Non-pigmented ciliary epithelial cell (primary cell): ENCODE measurements at regions not wholly inside any gene's neighbourhood (a gene's known extent, or its start where the extent isn't known, plus 50 kb on each side); places are given as distances from the start of the nearest gene placed in this dataset.
A peak's percentile ranks its signal among the peaks of the same experiment; 100 is the strongest.
"Not testable (repeated sequence)": the region's sequence is repeated elsewhere in the genome, so short reads cannot be mapped to it uniquely, and the experiment has no call there.

Source experiments
- DNase-seq: peaks from one replicate; pipeline ENCODE4 v3.0.0-alpha.2; 2010; ENCODE audit warnings: low read depth

DNA sequence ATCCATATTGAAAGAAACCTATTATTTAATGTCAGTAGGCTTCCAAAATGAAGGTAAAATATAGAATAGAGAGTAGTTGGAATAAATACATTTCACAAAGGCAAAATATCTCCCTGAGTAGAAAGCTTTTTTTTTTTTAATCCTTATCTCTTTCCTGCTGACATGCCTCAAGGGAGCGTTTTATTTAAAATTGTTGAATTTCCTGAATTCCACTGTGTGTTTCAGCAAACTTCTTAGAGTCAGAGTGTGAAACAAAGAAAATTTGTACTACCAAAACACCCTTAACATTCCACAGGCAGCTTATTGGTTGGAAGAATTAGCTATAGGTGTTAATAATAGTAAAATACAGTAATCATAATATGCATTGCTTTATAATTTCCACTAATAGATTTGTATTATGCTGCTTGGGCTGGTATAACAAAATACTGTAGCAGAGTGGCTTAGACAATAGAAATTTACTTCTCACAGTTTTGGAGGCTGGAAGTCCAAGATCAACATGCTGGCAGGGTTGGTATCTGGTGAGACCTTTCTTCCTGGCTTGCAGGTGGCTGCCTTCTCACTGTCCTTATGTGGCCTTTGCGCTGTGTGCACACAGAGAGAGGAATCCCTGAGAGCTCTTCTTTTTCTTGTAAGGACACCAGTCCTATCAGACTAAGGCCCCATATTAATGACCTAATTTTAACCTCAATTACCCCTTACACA, 468.4 kb upstream of the C1orf87 start:
- no peak for DNase-seq

DNA sequence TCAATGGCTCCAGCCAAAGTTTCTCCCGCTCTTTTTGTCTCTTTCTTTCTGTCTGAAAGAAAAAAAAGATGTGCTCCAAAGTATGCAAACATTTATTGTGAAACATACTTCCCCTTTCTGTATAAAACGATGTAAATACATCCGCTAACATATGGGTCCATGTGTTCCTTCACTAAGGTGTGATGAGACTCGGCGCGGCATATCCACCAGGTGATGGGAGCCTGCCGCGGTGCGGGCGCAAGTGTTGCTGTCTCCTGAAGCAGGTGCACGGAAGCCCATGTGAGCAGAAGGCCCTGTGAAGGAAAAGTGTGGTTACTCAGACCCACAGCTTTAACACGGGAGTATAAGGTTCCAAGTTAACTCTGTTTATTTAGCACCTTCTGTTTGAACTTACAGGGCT, 466.6 kb upstream of the C1orf87 start:
- no peak for DNase-seq

DNA sequence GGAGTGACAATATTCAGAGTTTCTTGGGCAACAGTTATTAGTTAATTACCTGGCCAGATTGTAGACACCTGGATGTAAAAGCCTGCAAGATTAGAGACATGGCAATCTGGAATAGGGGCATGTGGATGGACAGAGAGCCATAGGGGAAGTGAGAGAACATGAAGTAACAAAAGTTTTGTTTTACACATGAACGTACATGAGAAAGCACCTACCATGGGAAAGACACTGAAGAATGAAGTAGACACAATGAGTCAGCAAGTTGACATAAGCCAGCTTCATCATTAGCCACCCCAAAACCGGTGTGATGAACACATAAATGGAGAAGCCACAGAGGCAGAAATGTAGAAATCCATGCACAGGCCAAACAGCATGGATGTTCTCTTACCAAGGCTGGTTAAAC, 462.1 kb upstream of the C1orf87 start:
- no peak for DNase-seq

DNA sequence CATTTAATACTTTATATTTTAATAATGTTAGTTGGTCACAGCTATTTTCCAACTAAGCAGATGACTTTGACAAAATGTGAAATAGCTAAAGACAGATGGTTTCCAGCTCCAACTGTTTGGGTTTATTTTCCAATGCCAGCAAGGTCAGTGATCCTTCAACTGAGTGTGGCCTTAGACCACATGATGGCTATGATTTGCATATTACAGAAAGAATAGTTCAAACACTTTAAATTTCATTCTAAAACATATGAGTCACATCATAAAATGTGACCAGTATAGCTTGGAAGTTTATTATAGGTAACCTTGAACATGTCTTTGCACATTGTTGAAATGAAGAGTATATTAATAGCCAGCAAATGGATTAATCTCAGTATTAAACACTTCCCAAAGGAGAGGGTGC, 454.0 kb upstream of the C1orf87 start:
- DNase-seq, result no peak

DNA sequence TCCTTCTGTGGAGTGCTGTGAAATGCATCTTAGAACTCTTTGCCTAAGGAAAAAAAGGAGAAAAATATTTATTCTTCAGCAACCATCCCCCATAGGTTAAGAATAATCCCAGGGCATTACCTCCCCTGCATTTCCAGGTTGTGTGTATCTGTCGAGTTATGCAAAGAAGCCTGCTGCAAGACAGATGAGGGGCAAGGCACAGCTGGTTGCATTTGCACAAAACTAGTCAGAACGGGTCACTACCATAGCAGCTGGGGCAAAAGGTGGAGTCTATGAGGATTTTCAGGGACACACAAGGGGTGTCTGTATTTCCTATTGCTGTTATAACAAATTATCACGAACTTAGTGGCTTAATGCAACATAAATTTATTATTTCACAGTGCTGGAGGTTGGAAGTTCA, 443.4 kb upstream of the C1orf87 start:
- DNase-seq, result no peak

DNA sequence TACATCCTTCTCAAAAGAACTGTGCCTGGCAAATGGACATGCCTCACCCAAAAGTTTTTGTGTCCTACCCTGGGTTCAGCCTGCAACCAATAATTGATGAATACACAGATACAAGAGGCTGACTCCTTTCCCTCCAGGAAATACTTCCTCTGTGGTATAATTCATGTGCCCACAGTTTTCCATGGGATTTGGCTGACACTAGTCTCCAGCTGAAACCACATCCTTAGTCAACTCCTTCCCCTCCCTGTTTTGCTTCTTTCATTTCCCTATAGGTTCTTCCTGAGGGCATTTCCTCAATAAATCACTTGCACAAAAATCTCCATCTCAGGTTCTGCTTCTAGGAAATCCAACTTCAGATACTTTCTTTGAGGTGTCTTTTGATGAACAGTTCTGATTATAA, 436.6 kb upstream of the C1orf87 start:
- no peak for DNase-seq

DNA sequence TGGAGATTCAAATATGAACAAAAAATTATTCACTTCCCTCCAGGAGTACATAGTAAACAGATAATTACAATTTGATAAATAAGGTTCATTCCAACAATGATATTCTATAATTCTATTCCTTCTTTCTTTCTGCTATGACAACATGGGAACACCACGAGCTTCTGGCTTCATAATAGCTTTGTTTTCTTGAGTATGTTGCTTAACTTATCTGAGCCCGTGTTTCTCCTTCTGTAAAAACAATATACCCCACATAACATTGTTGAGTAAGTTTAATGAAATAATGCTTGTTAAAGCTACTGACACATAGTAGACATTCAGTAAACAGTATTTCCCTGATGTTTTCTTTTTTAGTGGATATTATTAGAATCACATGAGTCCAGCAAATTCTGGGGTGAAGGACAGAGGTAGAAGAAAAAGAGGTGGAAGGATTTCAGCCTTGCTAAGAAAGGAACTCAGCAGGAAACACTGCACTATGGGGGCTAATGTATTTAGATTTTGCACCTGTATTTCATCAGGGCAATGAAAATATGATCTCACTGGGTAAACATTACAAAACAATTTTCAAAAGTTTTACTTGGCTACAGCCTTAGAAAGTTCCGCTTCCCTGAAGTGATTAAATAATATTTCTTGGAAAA, 430.8 kb upstream of the C1orf87 start:
- no peak for DNase-seq

DNA sequence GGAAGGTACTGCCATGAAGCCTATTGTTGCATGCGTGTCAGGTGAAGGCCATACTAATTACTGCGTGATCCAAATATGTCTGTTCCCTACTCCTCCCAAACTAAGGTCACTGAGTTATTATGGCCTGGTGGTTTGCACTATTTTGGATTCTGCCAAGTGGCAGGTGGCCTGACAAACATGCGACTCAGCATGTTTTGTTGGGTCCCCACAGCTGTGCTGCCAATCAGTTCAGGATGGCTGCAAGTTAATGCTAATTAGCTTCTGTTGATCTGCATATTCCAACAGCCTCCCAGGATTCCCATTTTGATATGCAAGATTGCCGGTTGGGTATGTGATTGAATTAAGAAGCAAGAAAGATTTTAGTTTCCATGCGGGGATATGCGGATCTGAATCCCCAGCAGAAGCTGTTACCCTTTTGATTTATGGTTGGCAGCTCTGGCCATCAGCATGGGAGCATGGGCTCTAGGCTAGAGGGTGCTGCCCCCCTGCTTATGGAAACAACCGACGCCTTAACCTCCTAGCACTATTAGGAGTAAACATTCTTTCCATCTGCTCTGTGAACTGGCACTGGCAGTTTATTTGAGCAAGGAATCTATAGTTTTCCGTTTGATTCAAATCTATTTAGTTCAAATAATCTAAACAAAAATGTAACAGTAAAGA, 429.8 kb upstream of the C1orf87 start:
- no peak for DNase-seq

DNA sequence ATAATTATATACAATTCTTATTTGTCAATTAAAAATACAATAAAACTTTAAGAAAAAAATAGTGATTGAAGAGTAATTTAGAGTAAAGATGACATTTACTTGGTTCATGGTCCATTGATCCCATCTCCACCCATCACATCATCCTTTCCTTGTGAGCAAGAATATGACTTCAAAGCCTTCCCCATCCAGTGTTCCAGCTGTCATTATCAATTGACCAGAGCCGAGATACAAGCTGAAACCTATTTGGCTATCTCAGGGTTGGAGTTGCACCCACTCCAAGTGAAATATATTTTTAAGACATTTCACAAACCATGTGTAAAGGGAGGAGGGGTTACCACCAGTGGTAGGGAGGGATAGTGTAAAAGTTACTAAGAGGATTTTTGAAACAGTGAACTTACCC, 428.9 kb upstream of the C1orf87 start:
- DNase-seq, result no peak

DNA sequence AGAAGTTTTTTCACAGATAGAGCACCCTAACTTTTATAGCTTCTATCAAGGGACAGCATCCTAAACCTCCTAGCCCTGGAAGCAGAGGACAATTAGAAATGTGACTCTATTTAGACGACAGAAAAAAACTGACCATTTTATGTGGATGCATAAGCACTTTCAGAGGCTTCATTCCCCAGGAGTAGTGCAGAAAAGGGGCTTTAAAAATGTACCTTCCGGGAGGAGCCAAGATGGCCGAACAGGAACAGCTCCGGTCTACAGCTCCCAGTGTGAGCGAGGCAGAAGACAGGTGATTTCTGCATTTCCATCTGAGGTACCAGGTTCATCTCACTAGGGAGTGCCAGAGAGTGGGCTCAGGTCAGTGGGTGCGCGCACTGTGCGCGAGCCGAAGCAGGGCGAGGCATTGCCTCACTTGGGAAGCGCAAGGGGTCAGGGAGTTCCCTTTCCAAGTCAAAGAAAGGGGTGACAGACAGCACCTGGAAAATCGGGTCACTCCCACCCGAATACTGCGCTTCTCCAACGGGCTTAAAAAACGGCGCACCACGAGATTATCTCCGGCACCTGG, 416.4 kb upstream of the C1orf87 start:
- DNase-seq, result not testable (repeated sequence)

DNA sequence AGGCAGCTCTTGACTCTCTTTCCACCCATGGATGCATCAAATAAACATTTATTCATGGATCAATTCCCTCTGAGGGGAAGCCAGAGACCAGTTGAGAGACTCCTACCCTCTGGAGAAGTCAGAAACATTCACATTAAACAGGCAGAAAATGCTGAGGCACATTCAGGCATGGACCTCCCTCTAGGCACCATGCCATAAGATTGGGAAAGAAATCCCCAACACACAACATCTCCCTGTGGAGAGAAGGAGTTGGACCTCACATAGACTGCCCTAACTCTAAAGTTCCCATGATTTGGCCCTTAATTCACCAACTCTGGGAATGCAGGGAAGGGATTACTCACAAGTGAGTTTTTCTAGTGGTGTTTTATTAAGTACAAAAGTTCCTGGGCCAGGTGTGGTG, 415.3 kb upstream of the C1orf87 start:
- DNase-seq, result no peak

DNA sequence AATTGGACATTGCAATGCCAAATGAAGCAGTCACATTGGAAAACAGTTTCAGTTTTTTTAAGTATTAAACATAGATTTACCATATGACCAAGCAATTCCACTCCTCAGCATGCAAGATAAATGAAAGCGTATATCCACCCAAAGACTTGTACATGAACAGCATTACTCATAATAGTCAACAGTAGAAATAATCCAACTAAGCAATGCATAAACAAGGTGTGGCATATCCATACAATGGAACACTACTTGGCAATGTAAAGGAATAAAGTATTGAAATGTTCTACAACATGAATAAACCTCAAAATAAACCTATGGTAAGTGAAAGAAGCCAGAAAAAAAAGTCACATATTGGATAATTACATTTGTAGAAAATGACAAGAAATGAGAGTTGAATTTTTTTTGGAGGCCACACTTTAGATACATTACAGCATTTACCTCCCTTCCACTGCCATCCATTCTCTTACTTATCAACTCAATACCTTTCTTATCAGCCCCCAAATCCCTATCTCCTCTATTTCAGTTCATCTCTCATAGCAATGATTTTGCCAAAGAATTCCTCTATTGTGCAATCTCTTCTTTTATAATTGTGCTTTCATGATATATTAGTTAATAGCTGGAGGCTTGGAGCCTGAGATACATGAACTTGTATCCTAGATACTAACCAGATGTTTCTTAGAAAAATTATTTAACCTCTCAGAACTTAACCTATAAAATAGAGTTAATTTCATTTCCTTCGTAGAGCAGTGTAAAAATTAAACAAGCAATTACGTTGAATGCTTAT, 414.2 kb upstream of the C1orf87 start:
- DNase-seq, result no peak

DNA sequence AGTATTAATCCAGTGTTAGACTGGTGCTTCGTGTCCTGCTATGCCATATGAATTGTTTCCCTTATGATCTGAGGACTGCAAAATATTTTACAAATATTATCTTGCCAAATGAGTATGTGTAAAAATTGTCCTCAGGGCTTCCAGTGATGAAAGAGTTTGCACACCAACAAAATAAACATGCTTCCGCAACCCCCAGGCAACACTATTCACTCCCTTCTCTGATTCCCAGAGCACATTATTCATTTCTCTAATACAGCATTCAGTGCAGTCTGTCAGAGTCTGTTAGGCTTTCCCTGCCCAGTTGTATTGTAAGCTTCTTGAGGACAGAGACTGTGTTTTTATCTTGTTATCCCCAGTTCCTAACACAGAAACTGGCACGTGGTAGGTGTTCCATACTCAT, 409.9 kb upstream of the C1orf87 start:
- no peak for DNase-seq

DNA sequence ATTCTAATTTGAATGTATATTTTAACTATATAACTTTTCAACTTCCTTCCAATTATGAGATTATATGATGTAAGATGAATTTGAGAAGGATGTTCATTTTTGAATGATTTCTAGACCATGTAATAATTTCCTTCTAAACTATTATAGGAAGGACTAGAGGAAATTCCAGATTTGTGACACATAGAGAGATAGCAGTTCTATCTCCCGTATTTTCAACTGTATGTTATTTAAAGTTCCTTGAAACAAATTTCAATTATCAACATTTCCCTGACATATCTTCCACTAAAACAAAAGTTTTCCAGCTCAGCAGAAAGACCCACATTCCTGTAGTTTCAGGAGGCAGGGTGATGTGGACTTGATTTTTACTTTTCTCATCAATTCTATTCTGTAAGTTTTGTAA, 396.7 kb upstream of the C1orf87 start:
- peak; percentile 10 for DNase-seq

DNA sequence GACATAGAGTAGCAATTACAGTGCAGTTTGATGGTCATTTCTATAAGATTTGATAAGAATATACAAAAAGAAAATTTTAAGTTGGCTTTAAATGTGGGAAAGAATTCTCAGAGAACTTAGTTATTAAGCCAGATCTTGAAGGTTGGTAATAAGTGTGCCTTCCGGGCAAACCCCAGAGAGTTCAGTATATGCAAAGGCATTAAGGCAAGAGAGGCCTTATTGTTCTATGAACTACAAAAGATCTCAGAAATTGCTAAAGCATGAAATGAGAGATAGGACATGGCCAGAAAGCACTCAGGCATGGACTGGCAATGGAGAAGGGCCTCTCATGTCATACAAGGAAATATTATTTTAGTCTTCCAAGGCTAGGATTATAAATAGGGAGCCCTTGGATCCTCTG, 390.2 kb upstream of the C1orf87 start:
- DNase-seq, result no peak

DNA sequence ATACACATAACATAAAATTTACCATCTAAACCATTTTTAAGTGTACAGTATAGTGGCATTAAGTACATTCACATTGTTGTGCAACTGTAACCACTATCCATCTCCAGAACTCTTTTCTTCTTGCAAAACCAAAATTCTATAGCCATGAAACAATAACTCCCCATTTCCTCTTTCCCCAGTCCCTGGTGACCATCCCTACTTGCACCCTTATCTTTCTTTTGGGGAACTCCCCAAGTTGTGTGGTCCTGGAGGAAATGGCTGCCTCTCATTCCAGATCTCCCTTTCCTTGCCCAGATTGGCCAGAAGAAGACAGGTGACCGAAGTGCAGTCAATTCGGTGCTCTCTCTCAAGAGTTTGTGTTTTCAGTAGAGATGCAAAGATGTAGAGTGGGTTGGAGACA, 389.6 kb upstream of the C1orf87 start:
- DNase-seq, result no peak

DNA sequence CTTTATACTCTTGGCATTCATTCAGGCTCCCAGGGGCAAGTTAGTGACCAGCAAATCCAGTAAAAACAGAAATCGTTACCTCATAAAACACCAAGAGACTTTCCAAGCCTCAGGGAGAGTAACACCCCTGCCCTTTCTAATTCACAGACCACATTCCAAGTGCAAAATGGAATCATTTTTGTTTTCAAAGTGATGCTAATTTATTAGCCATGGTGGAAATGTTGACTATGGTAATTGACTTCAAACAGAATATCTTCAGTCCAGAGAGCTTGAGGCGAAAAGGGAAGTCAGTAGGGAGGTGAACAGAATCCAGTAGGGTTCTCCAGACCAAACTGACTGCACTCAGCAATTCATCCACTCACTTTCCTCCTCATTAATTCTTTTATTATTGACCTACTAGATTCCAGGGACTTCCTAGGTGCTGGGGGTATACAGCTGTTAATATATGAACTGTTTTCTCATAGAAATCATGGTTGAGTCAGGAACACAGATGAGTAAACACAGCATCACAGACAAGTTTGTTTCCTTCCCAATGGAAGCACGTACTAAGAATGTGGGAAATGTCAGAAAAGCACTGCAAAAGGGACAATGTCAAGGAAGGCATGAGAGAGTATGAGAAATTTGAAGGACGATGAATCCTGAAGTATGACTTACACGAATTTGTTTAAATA, 388.5 kb upstream of the C1orf87 start:
- DNase-seq, result no peak

DNA sequence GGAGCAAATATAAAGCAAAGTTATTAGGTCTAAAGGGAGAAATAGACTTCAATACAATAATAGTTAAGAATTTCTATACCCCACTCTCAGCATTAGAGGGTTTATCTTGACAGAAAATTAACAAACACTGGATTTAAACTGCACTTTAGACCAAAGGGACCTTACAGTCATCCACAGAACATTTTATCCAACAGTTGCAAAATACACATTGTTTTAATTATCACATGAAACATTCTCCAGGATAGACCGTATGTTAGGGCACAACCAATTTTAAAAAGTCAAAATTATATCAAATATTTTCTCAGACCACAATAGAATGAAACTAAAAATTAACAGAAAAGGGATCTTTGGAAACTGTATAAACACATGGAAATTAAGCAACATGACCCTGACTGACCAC, 384.5 kb upstream of the C1orf87 start:
- DNase-seq, result no peak

DNA sequence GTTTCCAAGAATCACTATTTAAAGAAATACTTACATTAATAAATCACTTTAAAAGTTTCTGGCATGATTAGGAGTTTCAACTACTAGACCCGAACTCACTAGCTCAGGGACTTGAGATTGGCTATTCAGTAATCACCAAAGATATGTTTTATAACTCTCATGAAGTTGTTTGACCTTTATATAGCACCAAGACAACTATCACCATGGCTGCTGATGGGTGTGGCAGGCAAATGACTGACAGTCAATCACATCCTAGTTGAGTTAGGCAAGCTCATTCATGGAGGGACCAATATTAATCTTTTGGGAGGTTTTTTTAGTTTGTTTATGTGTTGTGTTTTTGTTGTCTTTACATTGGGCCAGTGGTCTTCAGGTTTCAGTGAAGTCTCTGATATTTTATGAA, 376.3 kb upstream of the C1orf87 start:
- DNase-seq, result no peak

DNA sequence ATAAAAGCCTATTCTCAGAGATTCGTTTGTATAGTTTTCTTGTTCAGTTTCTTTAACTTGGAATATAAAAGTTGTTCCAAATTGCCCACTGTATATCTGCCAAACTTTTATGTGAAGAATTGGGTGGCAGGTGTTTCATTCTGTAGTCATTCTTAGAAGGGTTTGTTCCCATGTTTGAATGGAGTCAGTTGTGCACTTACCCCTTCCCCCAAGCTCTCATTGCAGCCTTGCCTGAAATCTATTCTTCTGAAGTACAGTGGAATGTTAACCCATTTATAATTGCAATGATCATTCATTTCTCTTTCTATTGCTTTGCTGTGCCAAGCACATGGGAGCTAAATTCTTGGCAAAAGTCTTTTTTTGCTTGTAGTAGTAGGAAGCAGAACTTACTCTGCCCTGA, 375.3 kb upstream of the C1orf87 start:
- DNase-seq, result no peak

DNA sequence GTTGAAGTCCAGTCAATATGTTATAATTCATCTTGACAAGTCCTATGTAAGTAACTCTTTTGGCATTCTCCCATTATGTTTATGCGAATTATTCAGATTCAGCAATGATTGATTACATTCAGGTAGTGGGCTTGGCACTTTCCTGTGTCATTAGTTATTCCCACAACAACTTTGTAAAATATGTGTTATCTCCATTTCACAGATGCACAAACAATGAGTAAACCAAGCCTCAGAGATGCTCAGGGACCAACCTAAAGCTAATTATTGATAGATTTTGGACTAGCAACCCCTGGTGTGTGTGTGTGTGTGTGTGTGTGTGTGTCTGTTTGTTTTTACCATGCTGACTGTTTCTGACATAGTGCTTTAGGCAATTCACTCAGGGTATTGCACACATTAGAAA, 371.1 kb upstream of the C1orf87 start:
- DNase-seq, result no peak

DNA sequence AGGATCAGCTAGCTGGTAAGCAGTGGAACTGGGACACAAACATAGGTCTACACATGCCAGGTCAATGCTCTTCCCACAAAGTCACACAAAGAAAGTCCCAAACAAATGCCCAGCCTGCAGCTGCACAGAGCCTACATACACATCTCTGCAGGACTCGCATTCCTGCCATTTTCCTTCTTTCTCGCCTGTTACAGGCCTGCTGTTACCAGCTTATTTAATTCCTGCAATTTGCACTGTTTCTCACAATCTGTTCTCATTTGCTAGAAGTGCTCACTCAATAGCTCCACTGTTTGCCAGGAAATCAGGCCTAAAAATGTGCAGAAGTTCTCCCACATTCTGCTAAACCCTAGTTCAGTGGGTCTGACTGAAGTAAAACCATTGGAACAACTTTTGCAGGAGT, 362.6 kb upstream of the C1orf87 start:
- DNase-seq, result no peak
